ENCODE measurements at regions not wholly inside any gene's neighbourhood (a gene's known extent, or its start where the extent isn't known, plus 50 kb on each side); places are given as distances from the start of the nearest gene placed in this dataset.
A peak's percentile ranks its signal among the peaks of the same experiment; 100 is the strongest.

GRCh38 chr13:104321756-104322155 is 1255.5 kb upstream of the SLC10A2 start:
- Histone ChIP-seq H3K9me3 (replicated peaks; ENCODE audit: low read length) (no peaks in the 10 kb centered on the region), H3K4me2 (ENCODE audit: low read length) (no peak overlapping the region), H3K9ac (ENCODE audit: low read depth, low read length) (no peak overlapping the region), H3K36me3 (ENCODE audit: insufficient read depth, low read length) (no peaks in the 10 kb centered on the region), H3K4me1 (ENCODE audit: control insufficient read depth, insufficient read depth, low read length) (peaks cover 4% of the 10 kb centered on the region), H3K27me3 (ENCODE audit: control insufficient read depth, insufficient read depth, low read length) (no peaks in the 10 kb centered on the region), H3K4me3 (ENCODE audit: low read length) (no peak overlapping the region)

- no peaks in the 10 kb centered on the region for H3K27me3 ChIP-seq (ENCODE audit: control insufficient read depth, insufficient read depth, low read length)
- H3K9me3 ChIP-seq (replicated peaks; ENCODE audit: low read length) = no peaks in the 10 kb centered on the region
- no peak overlapping the region for H3K4me2 ChIP-seq (ENCODE audit: low read length)
- H3K36me3 ChIP-seq (ENCODE audit: insufficient read depth, low read length) = no peaks in the 10 kb centered on the region
- no peak overlapping the region for H3K4me3 ChIP-seq (ENCODE audit: low read length)
- no peak overlapping the region for H3K9ac ChIP-seq (ENCODE audit: low read depth, low read length)
- H3K4me1 ChIP-seq (ENCODE audit: control insufficient read depth, insufficient read depth, low read length) = peaks cover 13% of the 10 kb centered on the region
Observed at GRCh38 chr13:104320446-104320845, 1254.2 kb upstream of the SLC10A2 start.

- peak overlapping the region; percentile 46 for H3K4me2 ChIP-seq (ENCODE audit: low read length)
- no peaks in the 10 kb centered on the region for H3K27me3 ChIP-seq (ENCODE audit: control insufficient read depth, insufficient read depth, low read length)
- H3K9me3 ChIP-seq (replicated peaks; ENCODE audit: low read length) = no peaks in the 10 kb centered on the region
- no peaks in the 10 kb centered on the region for H3K36me3 ChIP-seq (ENCODE audit: insufficient read depth, low read length)
- H3K4me3 ChIP-seq (ENCODE audit: low read length) = no peak overlapping the region
- H3K9ac ChIP-seq (ENCODE audit: low read depth, low read length) = peak overlapping the region; percentile 55
- peaks cover 23% of the 10 kb centered on the region for H3K4me1 ChIP-seq (ENCODE audit: control insufficient read depth, insufficient read depth, low read length)
Observed at GRCh38 chr13:104318121-104318520, 1251.9 kb upstream of the SLC10A2 start.

- Histone ChIP-seq H3K4me1 (ENCODE audit: control insufficient read depth, insufficient read depth, low read length) (peaks cover 23% of the 10 kb centered on the region), H3K4me2 (ENCODE audit: low read length) (peak overlapping the region; percentile 63), H3K9me3 (replicated peaks; ENCODE audit: low read length) (no peaks in the 10 kb centered on the region), H3K9ac (ENCODE audit: low read depth, low read length) (peak overlapping the region; percentile 67), H3K36me3 (ENCODE audit: insufficient read depth, low read length) (no peaks in the 10 kb centered on the region), H3K4me3 (ENCODE audit: low read length) (peak overlapping the region; percentile 19), H3K27me3 (ENCODE audit: control insufficient read depth, insufficient read depth, low read length) (no peaks in the 10 kb centered on the region)
Observed at GRCh38 chr13:104315606-104316005, 1249.4 kb upstream of the SLC10A2 start.

GRCh38 chr13:104314926-104315535 is 1248.8 kb upstream of the SLC10A2 start:
- no peaks in the 10 kb centered on the region for H3K9me3 ChIP-seq (replicated peaks; ENCODE audit: low read length)

GRCh38 chr13:104314321-104314720 is 1248.1 kb upstream of the SLC10A2 start:
- no peaks in the 10 kb centered on the region for H3K9me3 ChIP-seq (replicated peaks; ENCODE audit: low read length)
- H3K9ac ChIP-seq (ENCODE audit: low read depth, low read length) = peak overlapping the region; percentile 67

More at GRCh38 chr13:104314926-104315535, 1248.8 kb upstream of the SLC10A2 start:
- Histone ChIP-seq H3K36me3 (ENCODE audit: insufficient read depth, low read length) (no peaks in the 10 kb centered on the region), H3K9ac (ENCODE audit: low read depth, low read length) (peak overlapping the region; percentile 67), H3K4me2 (ENCODE audit: low read length) (peak overlapping the region; percentile 40), H3K4me3 (ENCODE audit: low read length) (no peak overlapping the region), H3K4me1 (ENCODE audit: control insufficient read depth, insufficient read depth, low read length) (peaks cover 23% of the 10 kb centered on the region), H3K27me3 (ENCODE audit: control insufficient read depth, insufficient read depth, low read length) (no peaks in the 10 kb centered on the region)

GRCh38 chr13:104310861-104311260 is 1244.6 kb upstream of the SLC10A2 start:
- Histone ChIP-seq H3K27me3 (ENCODE audit: control insufficient read depth, insufficient read depth, low read length) (no peaks in the 10 kb centered on the region), H3K4me3 (ENCODE audit: low read length) (no peak overlapping the region), H3K36me3 (ENCODE audit: insufficient read depth, low read length) (no peaks in the 10 kb centered on the region), H3K4me2 (ENCODE audit: low read length) (no peak overlapping the region), H3K9ac (ENCODE audit: low read depth, low read length) (no peak overlapping the region), H3K4me1 (ENCODE audit: control insufficient read depth, insufficient read depth, low read length) (peaks cover 11% of the 10 kb centered on the region), H3K9me3 (replicated peaks; ENCODE audit: low read length) (no peaks in the 10 kb centered on the region)

More at GRCh38 chr13:104314321-104314720, 1248.1 kb upstream of the SLC10A2 start:
- H3K4me3 ChIP-seq (ENCODE audit: low read length) = no peak overlapping the region
- H3K36me3 ChIP-seq (ENCODE audit: insufficient read depth, low read length) = no peaks in the 10 kb centered on the region
- no peak overlapping the region for H3K4me2 ChIP-seq (ENCODE audit: low read length)
- H3K4me1 ChIP-seq (ENCODE audit: control insufficient read depth, insufficient read depth, low read length) = peaks cover 23% of the 10 kb centered on the region
- H3K27me3 ChIP-seq (ENCODE audit: control insufficient read depth, insufficient read depth, low read length) = no peaks in the 10 kb centered on the region

GRCh38 chr13:104309431-104309830 is 1243.2 kb upstream of the SLC10A2 start:
- Histone ChIP-seq H3K4me2 (ENCODE audit: low read length) (no peak overlapping the region), H3K4me3 (ENCODE audit: low read length) (no peak overlapping the region), H3K9me3 (replicated peaks; ENCODE audit: low read length) (no peaks in the 10 kb centered on the region), H3K9ac (ENCODE audit: low read depth, low read length) (no peak overlapping the region), H3K27me3 (ENCODE audit: control insufficient read depth, insufficient read depth, low read length) (no peaks in the 10 kb centered on the region), H3K4me1 (ENCODE audit: control insufficient read depth, insufficient read depth, low read length) (no peaks in the 10 kb centered on the region), H3K36me3 (ENCODE audit: insufficient read depth, low read length) (no peaks in the 10 kb centered on the region)

- H3K9me3 ChIP-seq (replicated peaks; ENCODE audit: low read length) = no peaks in the 10 kb centered on the region
- no peaks in the 10 kb centered on the region for H3K4me1 ChIP-seq (ENCODE audit: control insufficient read depth, insufficient read depth, low read length)
- no peak overlapping the region for H3K4me2 ChIP-seq (ENCODE audit: low read length)
- H3K4me3 ChIP-seq (ENCODE audit: low read length) = no peak overlapping the region
- H3K36me3 ChIP-seq (ENCODE audit: insufficient read depth, low read length) = no peaks in the 10 kb centered on the region
- no peak overlapping the region for H3K9ac ChIP-seq (ENCODE audit: low read depth, low read length)
- no peaks in the 10 kb centered on the region for H3K27me3 ChIP-seq (ENCODE audit: control insufficient read depth, insufficient read depth, low read length)
Observed at GRCh38 chr13:104301171-104301975, 1235.2 kb upstream of the SLC10A2 start.

- no peaks in the 10 kb centered on the region for H3K9me3 ChIP-seq (replicated peaks; ENCODE audit: low read length)
- H3K4me1 ChIP-seq (ENCODE audit: control insufficient read depth, insufficient read depth, low read length) = no peaks in the 10 kb centered on the region
- no peak overlapping the region for H3K4me2 ChIP-seq (ENCODE audit: low read length)
- H3K27me3 ChIP-seq (ENCODE audit: control insufficient read depth, insufficient read depth, low read length) = no peaks in the 10 kb centered on the region
- H3K9ac ChIP-seq (ENCODE audit: low read depth, low read length) = no peak overlapping the region
- H3K36me3 ChIP-seq (ENCODE audit: insufficient read depth, low read length) = no peaks in the 10 kb centered on the region
- H3K4me3 ChIP-seq (ENCODE audit: low read length) = no peak overlapping the region
Observed at GRCh38 chr13:104297075-104297474, 1230.9 kb upstream of the SLC10A2 start.

GRCh38 chr13:104296286-104296685 is 1230.1 kb upstream of the SLC10A2 start:
- Histone ChIP-seq H3K4me3 (ENCODE audit: low read length) (no peak overlapping the region), H3K4me1 (ENCODE audit: control insufficient read depth, insufficient read depth, low read length) (no peaks in the 10 kb centered on the region), H3K36me3 (ENCODE audit: insufficient read depth, low read length) (no peaks in the 10 kb centered on the region), H3K9me3 (replicated peaks; ENCODE audit: low read length) (no peaks in the 10 kb centered on the region), H3K27me3 (ENCODE audit: control insufficient read depth, insufficient read depth, low read length) (no peaks in the 10 kb centered on the region), H3K9ac (ENCODE audit: low read depth, low read length) (no peak overlapping the region), H3K4me2 (ENCODE audit: low read length) (no peak overlapping the region)

GRCh38 chr13:104295537-104295936 is 1229.3 kb upstream of the SLC10A2 start:
- no peaks in the 10 kb centered on the region for H3K4me1 ChIP-seq (ENCODE audit: control insufficient read depth, insufficient read depth, low read length)
- no peak overlapping the region for H3K9ac ChIP-seq (ENCODE audit: low read depth, low read length)
- H3K4me3 ChIP-seq (ENCODE audit: low read length) = no peak overlapping the region
- H3K4me2 ChIP-seq (ENCODE audit: low read length) = no peak overlapping the region
- H3K36me3 ChIP-seq (ENCODE audit: insufficient read depth, low read length) = no peaks in the 10 kb centered on the region
- no peaks in the 10 kb centered on the region for H3K27me3 ChIP-seq (ENCODE audit: control insufficient read depth, insufficient read depth, low read length)
- H3K9me3 ChIP-seq (replicated peaks; ENCODE audit: low read length) = no peaks in the 10 kb centered on the region

Data from skeletal muscle satellite cell (primary cell).